Stimulated activated CD4-positive, alpha-beta T cell treated with anti-CD3 and anti-CD28 coated beads, TNF-alpha, amount 100 ng/mL, for 48 hours (primary cell): ENCODE measurements at regions not wholly inside any gene's neighbourhood (a gene's known extent, or its start where the extent isn't known, plus 50 kb on each side); places are given as distances from the start of the nearest gene placed in this dataset.

Experiments used
- DNase-seq, 3 donors: peaks; one replicate each; pipeline ENCODE4 v3.0.0-alpha.2; 2020; ENCODE audit warnings: low read depth in 3 of 3

- DNase-seq: no peak
Measured at GRCh38 chr2:120440521-120441350, 94.8 kb downstream of the INHBB start.

DNA sequence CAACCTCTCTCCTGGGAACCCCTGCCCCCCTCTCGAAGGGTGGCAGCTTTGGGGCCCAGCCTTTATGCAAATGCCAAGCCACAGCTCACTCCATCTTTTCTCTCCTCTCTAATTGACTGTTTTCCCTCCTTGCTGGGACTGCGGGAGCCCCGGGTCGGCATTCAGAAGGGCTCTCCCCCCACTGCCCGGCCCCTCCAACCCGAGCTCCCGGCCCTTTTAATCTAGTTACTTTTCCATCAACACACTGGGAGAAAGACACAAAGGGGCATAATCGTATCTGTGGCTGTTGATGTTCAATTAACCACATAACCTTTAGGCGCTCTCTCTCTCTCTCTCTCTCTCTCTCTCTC lies 95.4 kb downstream of the INHBB start:
- DNase-seq: no peak

- no peak for DNase-seq
Measured at GRCh38 chr2:120441744-120442471, 96.0 kb downstream of the INHBB start.

- no peak for DNase-seq
Measured at GRCh38 chr2:120442541-120442922, 96.6 kb downstream of the INHBB start.

DNA sequence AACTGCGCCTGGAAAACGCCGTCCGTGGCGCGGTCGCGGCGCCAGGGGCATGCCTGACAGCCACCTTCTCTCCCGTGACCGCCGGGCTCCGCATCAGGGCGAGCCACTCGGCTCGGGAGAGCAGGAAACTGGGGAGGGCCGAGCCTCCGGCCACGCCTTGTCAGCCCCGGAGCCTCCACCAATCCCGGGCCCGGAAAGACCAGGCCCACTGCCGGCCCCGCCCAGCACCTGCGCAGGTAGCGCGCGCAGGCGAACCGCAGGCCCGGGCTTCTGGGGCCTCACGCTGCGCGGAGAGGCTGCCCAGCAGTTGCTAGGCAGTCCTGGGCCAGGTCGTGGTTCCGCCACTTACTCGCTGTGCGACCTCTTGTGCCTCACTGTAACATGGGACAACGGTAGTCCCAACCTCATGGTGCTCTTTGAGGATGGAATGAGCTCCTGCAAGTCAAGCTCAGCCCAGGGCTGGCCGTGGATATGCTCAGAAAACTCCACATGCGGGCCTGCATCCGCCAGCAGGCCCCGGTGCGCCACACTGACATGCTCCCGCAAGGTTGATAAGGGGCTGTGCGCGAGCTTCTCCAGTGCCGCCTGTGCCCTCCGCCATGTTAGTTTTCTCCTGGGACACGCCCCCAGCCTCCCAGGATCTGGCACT lies 97.1 kb downstream of the INHBB start:
- peak in 2 of 3 donors; percentile 8 to 31 for DNase-seq

DNA sequence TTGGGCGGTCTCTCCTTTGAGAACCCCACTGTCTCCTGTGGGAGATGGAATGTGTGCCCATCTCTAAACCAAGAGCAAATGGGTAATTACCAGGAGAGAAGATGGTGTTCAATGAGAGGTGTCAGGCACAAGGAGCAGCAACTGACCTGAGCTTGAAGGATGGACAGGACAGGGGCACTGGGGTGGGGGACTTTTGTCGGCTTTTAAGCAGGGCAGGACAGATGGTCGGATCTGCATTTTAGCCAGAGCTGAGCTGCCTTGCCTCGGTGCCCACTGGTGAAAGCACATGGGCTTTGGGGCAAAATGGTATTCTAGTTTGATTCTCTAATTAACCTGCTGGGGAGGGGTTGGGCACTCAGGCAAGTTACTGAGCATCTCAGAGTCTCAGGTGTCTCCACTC lies 98.0 kb downstream of the INHBB start:
- no peak for DNase-seq

- DNase-seq: no peak
Measured at GRCh38 chr2:120444691-120445240, 98.8 kb downstream of the INHBB start.

- DNase-seq: no peak
Measured at GRCh38 chr2:120445449-120446143, 99.7 kb downstream of the INHBB start.

DNA sequence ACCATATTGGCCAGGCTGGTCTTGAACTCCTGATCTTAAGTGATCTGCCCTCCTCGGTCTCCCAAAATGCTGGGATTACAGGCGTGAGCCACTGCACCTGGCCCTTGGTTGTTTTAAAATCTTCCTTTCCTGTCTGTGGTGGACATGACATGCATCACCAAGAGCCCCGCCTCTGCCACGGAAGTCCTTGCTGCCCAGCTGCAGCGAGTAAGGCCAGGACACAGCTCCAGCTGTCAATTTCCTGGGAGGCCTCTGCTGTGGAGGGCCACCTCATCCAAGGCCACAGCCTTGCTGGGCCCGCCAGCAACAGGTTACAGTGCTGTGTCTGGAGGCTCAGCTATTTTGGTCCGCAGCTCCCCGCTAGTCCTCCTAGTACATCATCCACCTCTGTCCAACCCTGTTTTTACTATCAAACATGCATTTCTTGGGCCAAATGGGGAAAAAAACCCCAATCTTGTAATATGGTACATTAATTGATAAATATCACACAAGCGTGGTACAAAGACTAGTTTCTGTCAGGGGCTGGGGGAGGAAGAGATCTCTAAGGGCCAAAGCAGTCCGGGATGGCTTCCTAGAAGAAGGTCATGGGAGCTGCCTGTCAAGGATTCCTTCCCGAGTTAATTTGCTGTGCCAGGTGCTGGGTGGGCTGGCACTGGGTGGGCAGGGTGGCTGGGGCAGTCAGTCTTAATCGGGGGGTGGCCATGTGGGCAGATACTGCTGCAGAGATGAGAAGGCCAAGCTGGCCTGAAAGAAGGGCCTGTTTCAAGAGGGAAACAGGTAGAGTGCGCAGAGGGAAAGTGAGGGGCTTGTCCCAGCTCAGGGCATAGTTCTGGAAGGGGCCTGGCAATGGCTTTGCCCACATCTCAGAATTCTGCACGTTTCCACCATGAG lies 100.5 kb downstream of the INHBB start:
- DNase-seq: no peak

DNA sequence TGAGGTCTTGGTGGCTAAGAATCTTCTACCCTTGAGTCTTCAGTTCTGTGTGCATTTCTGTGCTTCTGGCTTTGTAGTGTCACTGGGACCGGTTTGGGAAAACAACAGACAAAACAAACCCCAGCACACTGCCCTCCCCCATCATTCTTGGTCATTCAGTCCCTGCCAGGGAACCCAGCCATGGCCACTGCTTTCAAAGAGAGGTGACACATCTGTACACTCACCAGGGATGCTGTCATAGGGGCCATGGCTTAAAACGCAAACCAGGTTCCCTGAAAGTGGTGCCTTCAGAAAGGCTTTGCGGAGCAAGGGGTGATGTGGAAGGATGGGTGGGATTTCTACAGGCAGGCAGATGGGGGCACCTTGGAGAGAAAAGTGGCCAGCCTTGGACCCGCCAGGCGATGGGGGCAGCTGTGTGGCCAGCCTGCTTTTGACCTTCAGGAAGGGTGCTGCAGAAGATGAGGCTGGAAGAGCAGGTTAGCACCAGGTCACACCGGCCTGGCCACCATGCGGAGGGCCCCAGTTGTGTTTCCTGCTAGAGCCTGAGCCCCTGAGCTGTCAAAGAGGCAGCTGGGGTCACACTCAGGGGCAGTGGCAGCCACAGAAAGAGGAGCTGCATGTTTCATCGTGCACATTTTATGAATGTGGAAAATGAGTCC lies 101.3 kb downstream of the INHBB start:
- DNase-seq: no peak

- DNase-seq: no peak
Measured at GRCh38 chr2:120448436-120448835, 102.5 kb downstream of the INHBB start.

DNA sequence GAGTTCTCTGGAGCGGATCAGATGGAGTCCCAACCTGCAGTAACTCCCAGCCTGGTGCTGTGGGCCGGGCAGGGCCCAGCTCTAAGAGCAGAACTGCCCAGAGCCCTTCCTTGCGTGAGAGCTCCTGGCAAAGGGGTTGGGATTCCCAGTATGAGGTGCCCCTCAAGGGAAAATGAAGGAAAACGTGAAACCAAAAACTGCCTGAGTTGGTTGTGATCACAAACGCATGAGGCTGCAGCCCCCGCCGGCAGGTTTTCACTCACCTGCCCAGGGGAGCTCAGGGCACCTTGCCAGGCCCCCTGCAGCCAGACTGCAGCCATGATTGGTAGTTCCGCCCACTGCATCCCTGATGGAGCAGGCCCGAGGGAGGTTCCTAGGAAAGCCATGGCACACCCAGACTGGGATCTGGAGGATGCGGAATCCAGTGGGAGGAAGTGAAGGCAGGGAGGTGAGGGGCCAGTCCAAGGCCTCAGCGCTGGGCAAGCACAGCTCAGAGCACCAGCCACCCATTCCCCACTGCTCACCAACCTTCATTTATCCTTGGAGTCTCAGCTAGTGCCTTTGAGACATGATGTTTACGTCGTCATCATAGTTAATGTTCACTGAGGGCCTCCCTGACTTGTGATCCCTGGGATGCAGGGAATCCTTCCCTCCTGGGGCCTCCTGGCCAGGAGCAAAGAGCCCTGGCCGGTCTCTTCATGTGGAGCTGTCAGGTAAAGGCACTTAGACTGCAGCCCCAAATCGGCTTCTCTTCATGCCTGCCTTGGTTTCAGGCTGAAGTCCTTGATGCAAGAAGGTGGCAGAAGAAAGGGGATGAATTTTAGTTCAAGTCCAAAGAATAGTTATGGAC lies 103.2 kb downstream of the INHBB start:
- no peak for DNase-seq

DNA sequence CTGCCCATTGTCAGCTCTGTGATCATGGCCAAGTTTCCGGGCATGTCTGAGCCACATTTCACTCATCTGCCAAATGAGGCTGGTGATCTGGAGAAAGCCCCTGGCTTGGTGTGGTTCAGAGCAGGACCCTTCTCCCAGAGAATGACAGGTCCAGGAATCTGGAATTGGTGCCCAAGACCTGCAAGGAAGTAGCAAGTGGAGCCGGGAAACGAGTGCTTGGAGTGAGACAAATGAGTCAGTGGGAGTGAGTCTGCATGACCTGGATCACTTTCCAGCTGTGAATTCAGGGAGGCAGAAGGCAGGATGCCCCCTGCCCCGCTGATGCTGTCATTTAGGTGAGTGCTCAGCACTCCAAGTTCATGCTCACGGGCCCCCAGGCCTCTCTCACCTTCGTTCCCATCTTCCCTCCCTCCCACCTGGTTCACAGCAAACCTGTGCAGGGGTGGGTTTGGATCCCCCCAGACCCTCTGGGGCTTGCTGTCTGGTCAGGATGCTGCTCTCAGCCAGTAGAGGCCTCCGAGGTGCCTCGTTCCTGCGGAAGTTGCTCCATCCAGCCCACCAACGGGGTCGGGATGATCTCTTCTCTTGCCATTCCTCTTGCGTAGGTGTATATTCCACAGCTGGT lies 104.4 kb downstream of the INHBB start:
- DNase-seq: no peak

DNA sequence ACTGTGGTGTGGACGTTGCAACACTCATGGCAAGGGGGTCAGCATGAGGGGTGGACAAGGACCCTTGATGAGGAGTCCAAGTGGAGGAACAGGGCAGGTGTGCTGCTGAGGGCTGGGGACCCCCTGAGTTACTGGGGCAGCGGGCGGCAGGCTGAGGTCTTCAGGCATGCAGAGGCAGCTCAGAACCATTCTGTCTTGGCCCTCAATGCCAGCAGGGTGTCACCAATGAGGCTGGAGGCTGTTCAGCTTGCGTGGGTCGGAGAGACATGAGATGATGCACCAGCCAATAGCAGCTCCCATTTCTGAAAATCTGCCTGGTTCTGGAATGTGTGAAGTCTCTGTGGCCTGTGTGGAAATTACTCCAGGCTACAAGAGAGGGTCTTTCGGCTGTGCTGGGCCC lies 105.4 kb downstream of the INHBB start:
- no peak for DNase-seq

DNA sequence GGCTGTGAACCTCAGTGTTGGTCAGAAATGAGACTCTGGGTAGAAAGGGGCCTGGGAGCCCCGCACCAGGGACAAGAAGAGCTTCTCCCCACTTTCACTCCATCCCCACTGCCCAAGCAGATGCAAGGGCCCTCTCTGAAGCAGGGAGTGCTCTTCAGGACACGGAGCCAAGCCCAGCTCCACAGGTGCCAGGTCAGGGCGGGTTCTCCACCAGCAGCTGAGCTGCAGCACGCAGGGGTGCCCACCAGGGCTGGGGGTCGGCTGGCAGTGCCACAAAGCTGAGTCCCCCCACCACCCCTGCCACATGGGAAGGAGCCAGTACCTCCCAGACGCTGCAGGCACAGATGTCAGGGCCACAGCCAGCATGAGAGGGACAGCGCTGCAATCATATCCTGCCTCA lies 106.2 kb downstream of the INHBB start:
- DNase-seq: no peak

DNA sequence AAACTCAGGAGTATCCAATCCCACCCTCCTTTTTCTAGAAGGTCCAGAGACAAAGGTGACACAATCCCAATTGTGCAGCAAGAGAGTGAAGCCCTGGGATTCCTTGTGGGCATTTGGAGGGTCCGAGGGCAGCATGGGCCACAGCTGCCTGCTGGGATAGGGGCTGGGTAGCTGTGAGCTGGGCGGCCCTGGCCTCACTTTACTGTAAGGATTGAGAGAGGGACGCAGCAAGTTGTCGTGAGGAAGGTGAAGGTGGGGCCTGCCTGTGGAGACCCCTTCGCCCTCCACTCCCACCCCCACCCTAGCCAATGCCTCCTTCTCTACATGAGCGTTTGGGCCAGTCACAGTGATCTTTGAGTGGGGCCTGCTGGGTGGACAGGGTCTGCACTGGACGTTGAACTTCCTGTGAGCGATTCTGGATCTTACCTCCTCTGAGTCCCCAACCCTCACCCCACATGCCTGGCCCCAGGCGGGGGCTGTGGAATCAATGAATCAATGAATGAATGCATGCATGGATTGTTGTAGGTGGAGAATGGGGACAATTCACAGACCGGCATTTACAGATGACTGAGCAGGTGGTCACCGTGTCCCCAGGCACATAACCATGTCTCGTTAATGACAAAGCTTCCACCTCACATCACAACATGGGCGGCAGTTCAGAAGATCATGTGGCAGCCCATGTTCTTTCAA lies 107.2 kb downstream of the INHBB start:
- DNase-seq: no peak

DNA sequence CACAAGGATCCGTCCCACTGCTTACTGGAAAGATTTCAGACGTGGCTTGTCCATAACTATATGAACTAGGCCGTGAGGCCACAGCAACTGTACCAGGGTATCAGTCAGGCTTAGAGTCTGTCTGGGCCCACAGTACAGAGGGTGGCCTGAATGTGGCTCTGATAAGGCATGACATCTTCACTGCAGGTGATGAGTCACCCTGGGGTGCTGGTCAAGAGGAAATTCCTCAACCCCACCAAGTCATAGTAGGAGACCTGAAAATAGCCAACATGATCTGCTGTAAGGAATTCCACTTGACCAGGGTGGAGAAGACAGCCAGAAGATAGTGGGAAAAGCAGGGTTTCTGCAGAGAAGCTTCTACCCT lies 107.7 kb downstream of the INHBB start:
- DNase-seq: no peak

DNA sequence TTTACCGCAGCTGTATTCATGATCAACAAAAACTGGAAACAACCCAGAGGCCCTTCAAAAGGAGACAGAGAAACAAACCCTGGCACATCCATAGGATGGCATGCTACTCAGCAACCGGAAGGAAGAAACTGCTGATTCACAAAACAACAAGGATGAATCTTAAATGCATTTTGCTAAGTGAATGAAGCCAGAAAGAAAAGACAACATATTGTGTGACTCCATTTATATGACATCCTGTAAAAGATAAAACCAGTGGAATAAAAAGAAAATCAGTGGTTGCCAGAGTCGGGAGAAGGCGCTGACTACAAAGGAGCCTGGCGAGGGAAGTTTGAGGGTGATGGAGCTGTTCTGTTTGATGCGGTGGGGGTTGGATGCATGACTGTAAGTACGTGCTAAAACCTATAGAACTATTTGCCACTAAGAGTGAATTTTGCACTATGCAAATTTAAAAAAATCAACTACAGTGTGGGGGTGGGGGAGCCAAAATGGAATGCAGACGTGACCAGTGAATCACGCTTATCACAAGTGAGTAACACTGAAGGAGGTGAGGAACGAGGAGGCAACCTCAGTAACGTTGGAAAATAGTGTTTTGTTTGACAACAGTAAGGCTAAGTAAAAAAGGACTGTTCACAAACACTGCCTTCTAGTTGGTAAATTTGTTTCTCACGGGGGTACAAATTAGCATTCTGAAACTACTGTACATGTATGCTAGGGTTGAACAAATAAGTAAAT lies 108.9 kb downstream of the INHBB start:
- no peak for DNase-seq
